ENCODE measurements at regions not wholly inside any gene's neighbourhood (a gene's known extent, or its start where the extent isn't known, plus 50 kb on each side); places are given as distances from the start of the nearest gene placed in this dataset.
"Not testable (repeated sequence)": the region's sequence is repeated elsewhere in the genome, so short reads cannot be mapped to it uniquely, and the experiment has no call there.

GRCh38 chr4:154907345-154908045 lies 126.4 kb downstream of the RBM46 start:
- DNase-seq (ENCODE audit: low spot score), result not testable (repeated sequence)

GRCh38 chr4:154908168-154908567 lies 127.1 kb downstream of the RBM46 start:
- no peak for DNase-seq (ENCODE audit: low spot score)

- peak; percentile 37 for DNase-seq (ENCODE audit: low spot score)
These were observed 130.0 kb downstream of the RBM46 start for GRCh38 chr4:154911097-154911496.

- DNase-seq (ENCODE audit: low spot score), result no peak
These were observed 130.6 kb downstream of the RBM46 start for GRCh38 chr4:154911608-154912098.

- DNase-seq (ENCODE audit: low spot score), result peak; percentile 13
These were observed 135.0 kb downstream of the RBM46 start for GRCh38 chr4:154916068-154916467.

- no peak for DNase-seq (ENCODE audit: low spot score)
These were observed 146.1 kb downstream of the RBM46 start for GRCh38 chr4:154927126-154927680.

GRCh38 chr4:154928640-154929257 lies 147.7 kb downstream of the RBM46 start:
- peak; percentile 54 for DNase-seq (ENCODE audit: low spot score)

GRCh38 chr4:154936873-154937272 lies 155.8 kb downstream of the RBM46 start:
- no peak for DNase-seq (ENCODE audit: low spot score)

GRCh38 chr4:154939851-154940250 lies 158.8 kb downstream of the RBM46 start:
- DNase-seq (ENCODE audit: low spot score), result no peak

- DNase-seq (ENCODE audit: low spot score), result no peak
These were observed 161.1 kb downstream of the RBM46 start for GRCh38 chr4:154942176-154942575.

GRCh38 chr4:154944996-154945395 lies 163.9 kb downstream of the RBM46 start:
- no peak for DNase-seq (ENCODE audit: low spot score)

- DNase-seq (ENCODE audit: low spot score), result no peak
These were observed 165.0 kb downstream of the RBM46 start for GRCh38 chr4:154946113-154946512.

- DNase-seq (ENCODE audit: low spot score), result no peak
These were observed 172.6 kb downstream of the RBM46 start for GRCh38 chr4:154953691-154954090.

- no peak for DNase-seq (ENCODE audit: low spot score)
These were observed 173.0 kb downstream of the RBM46 start for GRCh38 chr4:154954117-154954516.

- DNase-seq (ENCODE audit: low spot score), result no peak
These were observed 177.0 kb downstream of the RBM46 start for GRCh38 chr4:154958121-154958520.

GRCh38 chr4:154958621-154959358 lies 177.7 kb downstream of the RBM46 start:
- DNase-seq (ENCODE audit: low spot score), result no peak

- DNase-seq (ENCODE audit: low spot score), result no peak
These were observed 178.7 kb downstream of the RBM46 start for GRCh38 chr4:154959756-154960155.

- no peak for DNase-seq (ENCODE audit: low spot score)
These were observed 179.4 kb downstream of the RBM46 start for GRCh38 chr4:154960476-154960875.

- DNase-seq (ENCODE audit: low spot score), result no peak
These were observed 180.2 kb downstream of the RBM46 start for GRCh38 chr4:154961263-154961662.

- no peak for DNase-seq (ENCODE audit: low spot score)
These were observed 192.4 kb downstream of the RBM46 start for GRCh38 chr4:154973244-154974035.

- DNase-seq (ENCODE audit: low spot score), result no peak
These were observed 196.2 kb downstream of the RBM46 start for GRCh38 chr4:154977228-154977627.

Data from iPS-NIHi11 (cell line).